PFSK-1 (cell line): ENCODE measurements at regions not wholly inside any gene's neighbourhood (a gene's known extent, or its start where the extent isn't known, plus 50 kb on each side); places are given as distances from the start of the nearest gene placed in this dataset.

Experiments
- FOXP2 ChIP-seq: optimal IDR thresholded peaks from 2 replicates; pipeline ENCODE3; 2011; ENCODE audit warnings: borderline replicate concordance, control low read depth, inconsistent platforms; ENCODE audit not compliant: insufficient read depth; ENCODE audit errors: extremely low read length, extremely low read depth
- POLR2AphosphoS5 ChIP-seq: IDR thresholded peaks from 2 replicates; pipeline ENCODE4 v1.6.1; 2012; ENCODE audit warnings: low read depth, mild to moderate bottlenecking, control low read depth, low read length, moderate library complexity
- SIN3A ChIP-seq: IDR thresholded peaks from 2 replicates; pipeline ENCODE4 v1.6.1; 2012; ENCODE audit warnings: mild to moderate bottlenecking, low read length, moderate library complexity, borderline replicate concordance; ENCODE audit not compliant: insufficient read depth
- TAF1 ChIP-seq: IDR thresholded peaks from 2 replicates; pipeline ENCODE4 v1.6.1; 2012; ENCODE audit warnings: low read length, control low read depth, borderline replicate concordance; ENCODE audit not compliant: insufficient read depth
- TF ChIP-seq, protein P1 (sequence below), 2 experiments: IDR thresholded peaks; 2 replicates each; pipeline versions ENCODE4 v1.6.1 to v1.8.0; 2011 to 2012; ENCODE audit warnings: low read depth in 2 of 2, low read length in 2 of 2, control low read depth in 1 of 2, inconsistent platforms in 1 of 2, mild to moderate bottlenecking in 1 of 2, moderate library complexity in 1 of 2; ENCODE audit not compliant: insufficient read depth in 1 of 2

GRCh38 chr11:23236826-23237555, 376.7 kb upstream of the CCDC179 start:
- TF ChIP-seq, protein P1, sequence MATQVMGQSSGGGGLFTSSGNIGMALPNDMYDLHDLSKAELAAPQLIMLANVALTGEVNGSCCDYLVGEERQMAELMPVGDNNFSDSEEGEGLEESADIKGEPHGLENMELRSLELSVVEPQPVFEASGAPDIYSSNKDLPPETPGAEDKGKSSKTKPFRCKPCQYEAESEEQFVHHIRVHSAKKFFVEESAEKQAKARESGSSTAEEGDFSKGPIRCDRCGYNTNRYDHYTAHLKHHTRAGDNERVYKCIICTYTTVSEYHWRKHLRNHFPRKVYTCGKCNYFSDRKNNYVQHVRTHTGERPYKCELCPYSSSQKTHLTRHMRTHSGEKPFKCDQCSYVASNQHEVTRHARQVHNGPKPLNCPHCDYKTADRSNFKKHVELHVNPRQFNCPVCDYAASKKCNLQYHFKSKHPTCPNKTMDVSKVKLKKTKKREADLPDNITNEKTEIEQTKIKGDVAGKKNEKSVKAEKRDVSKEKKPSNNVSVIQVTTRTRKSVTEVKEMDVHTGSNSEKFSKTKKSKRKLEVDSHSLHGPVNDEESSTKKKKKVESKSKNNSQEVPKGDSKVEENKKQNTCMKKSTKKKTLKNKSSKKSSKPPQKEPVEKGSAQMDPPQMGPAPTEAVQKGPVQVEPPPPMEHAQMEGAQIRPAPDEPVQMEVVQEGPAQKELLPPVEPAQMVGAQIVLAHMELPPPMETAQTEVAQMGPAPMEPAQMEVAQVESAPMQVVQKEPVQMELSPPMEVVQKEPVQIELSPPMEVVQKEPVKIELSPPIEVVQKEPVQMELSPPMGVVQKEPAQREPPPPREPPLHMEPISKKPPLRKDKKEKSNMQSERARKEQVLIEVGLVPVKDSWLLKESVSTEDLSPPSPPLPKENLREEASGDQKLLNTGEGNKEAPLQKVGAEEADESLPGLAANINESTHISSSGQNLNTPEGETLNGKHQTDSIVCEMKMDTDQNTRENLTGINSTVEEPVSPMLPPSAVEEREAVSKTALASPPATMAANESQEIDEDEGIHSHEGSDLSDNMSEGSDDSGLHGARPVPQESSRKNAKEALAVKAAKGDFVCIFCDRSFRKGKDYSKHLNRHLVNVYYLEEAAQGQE (IDR thresholded peaks at IDR 0.05; ENCODE audit: insufficient read depth in 1 of 2, low read depth in 2 of 2, low read length in 2 of 2), result no peak
- TF ChIP-seq FOXP2, result no peak
- no peak for TF ChIP-seq TAF1
- no peak for TF ChIP-seq POLR2AphosphoS5
- TF ChIP-seq SIN3A, result no peak

- no peak for TF ChIP-seq TAF1
- TF ChIP-seq, protein P1 (IDR thresholded peaks at IDR 0.05; ENCODE audit: insufficient read depth in 1 of 2, low read depth in 2 of 2, low read length in 2 of 2), result no peak
- TF ChIP-seq POLR2AphosphoS5, result no peak
- TF ChIP-seq FOXP2, result no peak
- TF ChIP-seq SIN3A, result no peak
These were observed 392.2 kb upstream of the CCDC179 start for GRCh38 chr11:23252426-23252825.

DNA sequence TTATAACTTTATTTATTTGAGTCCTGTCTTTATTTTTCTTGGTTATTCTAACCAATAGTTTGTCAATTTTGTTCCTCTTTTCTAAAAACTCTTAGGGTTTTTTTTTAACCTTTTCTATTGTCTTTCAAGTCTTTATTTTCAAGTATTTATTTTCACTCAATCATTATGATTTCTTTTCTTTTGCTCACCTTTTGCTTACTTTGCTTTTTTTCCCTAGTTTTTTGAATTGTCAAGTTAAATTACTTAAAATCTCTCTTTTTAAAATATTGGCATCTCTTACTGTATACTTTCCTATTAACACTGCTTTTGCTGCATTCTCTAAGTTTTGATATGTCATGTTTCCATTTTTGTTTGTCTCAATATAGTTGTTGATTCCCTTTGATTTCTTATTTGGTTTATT, 396.8 kb upstream of the CCDC179 start:
- TF ChIP-seq SIN3A (no peak), POLR2AphosphoS5 (no peak), TAF1 (no peak), FOXP2 (no peak)
- TF ChIP-seq, protein P1 (IDR thresholded peaks at IDR 0.05; ENCODE audit: insufficient read depth in 1 of 2, low read depth in 2 of 2, low read length in 2 of 2), result no peak

- TF ChIP-seq POLR2AphosphoS5 (no peak), FOXP2 (no peak), TAF1 (no peak), SIN3A (no peak)
- TF ChIP-seq, protein P1 (IDR thresholded peaks at IDR 0.05; ENCODE audit: insufficient read depth in 1 of 2, low read depth in 2 of 2, low read length in 2 of 2), result no peak
These were observed 397.3 kb upstream of the CCDC179 start for GRCh38 chr11:23257556-23257955.

DNA sequence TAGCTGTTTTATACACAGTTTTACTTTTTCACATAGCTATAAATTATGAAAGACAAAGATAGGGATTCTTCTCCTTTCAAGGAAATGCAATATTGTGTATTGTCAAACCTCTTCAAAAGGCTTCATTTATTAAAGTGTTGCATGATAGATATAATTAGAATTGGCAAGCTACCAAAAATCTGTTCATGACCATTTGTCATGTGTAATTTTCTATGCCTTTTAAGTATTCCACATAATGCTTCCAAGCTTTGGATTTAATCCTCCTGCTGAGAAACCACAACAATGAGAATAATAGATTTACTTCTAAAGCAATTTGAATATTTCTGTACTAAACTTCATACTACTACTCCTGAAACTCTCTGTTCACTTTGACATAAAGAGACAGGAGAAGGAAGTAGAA, 403.2 kb upstream of the CCDC179 start:
- TF ChIP-seq FOXP2, result no peak
- TF ChIP-seq, protein P1 (IDR thresholded peaks at IDR 0.05; ENCODE audit: insufficient read depth in 1 of 2, low read depth in 2 of 2, low read length in 2 of 2), result no peak
- TF ChIP-seq TAF1, result no peak
- TF ChIP-seq SIN3A, result no peak
- TF ChIP-seq POLR2AphosphoS5, result no peak
